ENCODE measurements at regions not wholly inside any gene's neighbourhood (a gene's known extent, or its start where the extent isn't known, plus 50 kb on each side); places are given as distances from the start of the nearest gene placed in this dataset.
"Not testable (repeated sequence)": the region's sequence is repeated elsewhere in the genome, so short reads cannot be mapped to it uniquely, and the experiment has no call there.

DNA sequence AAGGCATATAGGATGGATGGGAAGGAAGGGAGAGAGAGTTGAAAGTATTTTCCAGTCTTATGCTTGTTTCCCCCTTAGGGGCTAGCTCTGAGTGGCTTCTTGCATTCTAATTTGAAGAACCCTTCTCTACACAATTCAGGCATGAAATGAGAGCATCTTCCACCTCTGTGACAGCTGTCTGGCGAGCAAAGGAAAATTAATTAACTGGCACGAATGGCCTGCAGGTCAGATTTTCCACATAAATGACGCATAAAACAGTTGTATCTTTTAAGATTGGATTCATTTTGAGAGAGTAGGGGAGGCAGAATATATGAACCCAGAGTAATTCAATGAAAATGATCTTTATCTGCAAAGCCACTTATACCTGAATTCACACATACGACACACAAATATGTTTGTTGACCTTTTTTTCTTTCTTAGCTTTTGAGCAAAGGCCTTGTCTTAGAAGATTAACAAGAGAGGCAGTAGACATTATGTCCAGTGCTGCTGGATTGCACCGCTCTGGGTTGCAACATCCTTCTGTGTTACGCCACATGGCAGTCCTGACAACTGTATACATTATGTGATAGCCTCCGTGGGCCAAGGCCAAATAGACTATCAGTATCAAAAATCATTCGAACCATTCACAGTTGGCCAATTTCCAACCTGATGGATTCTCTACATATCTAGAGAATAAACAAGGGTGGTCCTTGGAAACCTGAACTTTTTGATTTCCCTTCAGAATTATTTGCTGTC lies 173.0 kb upstream of the GOT2 start:
- CTCF ChIA-PET: no interaction called here
- H3K36me3 Mint-ChIP-seq (ENCODE audit: low read depth): no peaks in the 10 kb centered on the region

DNA sequence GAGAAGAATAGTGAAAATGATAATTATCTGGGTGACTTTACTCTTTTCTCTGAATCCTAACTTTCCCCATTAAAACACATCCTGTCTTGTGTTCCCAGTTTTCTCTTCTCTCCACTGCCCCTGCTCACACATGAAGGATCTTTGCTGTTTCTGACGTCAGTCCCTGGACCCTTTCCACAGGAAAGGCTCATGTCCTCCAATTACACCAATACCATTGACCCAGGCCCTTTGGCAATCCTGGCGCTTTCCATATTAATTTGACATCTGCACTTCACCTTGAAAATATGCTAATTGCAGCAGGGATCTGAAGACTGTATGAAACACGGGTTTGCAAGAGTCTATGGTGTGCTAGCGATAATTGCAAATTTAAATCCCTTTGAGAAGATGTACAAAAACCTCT lies 170.2 kb upstream of the GOT2 start:
- Mint-ChIP-seq H3K9me3 (ENCODE audit: insufficient read depth) (peaks cover under 1% of the 10 kb centered on the region), H3K4me1 (ENCODE audit: low read depth) (no peaks in the 10 kb centered on the region), H3K27me3 (ENCODE audit: low read depth) (no peaks in the 10 kb centered on the region), H3K36me3 (ENCODE audit: low read depth) (no peaks in the 10 kb centered on the region), H3K27ac (no peak overlapping the region), H3K4me3 (no peak overlapping the region)
- ChIA-PET POLR2A (no interaction called here), CTCF (no interaction called here)
- DNase-seq (no peak), ATAC-seq (no peak)

More for the DNA sequence above, 173.0 kb upstream of the GOT2 start:
- H3K4me1 Mint-ChIP-seq (ENCODE audit: low read depth): no peaks in the 10 kb centered on the region
- POLR2A ChIA-PET: no interaction called here
- no peaks in the 10 kb centered on the region for H3K27me3 Mint-ChIP-seq (ENCODE audit: low read depth)
- no peak overlapping the region for H3K27ac Mint-ChIP-seq
- H3K4me3 Mint-ChIP-seq: no peak overlapping the region
- ATAC-seq (no peak), DNase-seq (no peak)
- H3K9me3 Mint-ChIP-seq (ENCODE audit: insufficient read depth): peaks cover 4% of the 10 kb centered on the region

DNA sequence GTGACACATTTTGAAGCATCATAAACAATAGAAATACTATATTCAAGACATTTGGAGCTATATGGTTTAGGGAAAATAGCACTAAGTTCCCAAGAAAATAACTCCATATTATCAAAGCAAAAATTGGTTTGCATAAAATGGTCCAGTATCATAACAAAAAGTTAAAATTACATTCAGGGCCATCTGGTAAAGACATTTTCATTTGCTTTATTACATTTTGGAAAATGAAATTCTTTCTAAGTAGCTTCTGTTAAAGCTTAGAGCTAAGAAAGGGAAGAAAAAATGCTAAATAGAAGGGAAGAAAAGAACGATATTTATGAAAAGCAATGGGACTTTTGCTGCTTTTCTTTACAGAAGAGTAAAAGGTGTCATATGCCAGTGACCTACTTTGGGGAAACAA lies 155.4 kb upstream of the GOT2 start:
- ChIA-PET CTCF (no interaction called here), POLR2A (no interaction called here)

DNA sequence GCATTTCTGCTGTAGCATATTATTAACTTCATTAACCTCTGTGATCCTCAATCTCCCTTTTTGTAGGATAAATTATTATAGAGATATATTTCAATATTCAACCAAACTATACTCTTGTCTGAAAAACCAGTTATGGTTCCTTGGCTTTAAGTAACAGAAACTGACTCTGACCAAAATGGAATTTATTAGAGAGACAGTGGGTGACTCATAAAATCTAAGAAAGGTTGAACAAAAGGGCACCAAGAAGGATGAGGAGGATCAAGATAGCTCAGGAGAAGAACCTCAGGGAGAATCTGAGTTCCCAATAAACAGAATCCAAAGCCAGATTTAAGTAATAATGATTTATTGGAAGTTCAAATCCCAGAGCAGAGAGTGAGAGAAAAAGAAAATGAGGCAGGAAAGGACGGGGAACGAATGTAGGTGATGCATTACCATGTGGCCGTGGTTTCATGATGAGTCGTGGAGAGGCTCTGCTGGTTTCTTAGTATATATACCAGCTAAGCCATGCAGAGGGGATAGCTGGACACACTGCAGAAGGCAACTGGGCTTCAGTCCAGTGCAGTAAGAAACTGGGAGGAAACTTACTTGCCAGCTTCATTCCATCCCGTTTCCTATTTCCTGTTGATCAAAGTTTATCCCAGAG lies 151.5 kb upstream of the GOT2 start:
- CTCF ChIA-PET: no interaction called here
- no peaks in the 10 kb centered on the region for H3K9me3 Mint-ChIP-seq (ENCODE audit: insufficient read depth)

More for the DNA sequence above, 155.4 kb upstream of the GOT2 start:
- H3K27ac Mint-ChIP-seq: no peak overlapping the region
- no peak overlapping the region for H3K4me3 Mint-ChIP-seq
- no peaks in the 10 kb centered on the region for H3K36me3 Mint-ChIP-seq (ENCODE audit: low read depth)
- no peak for DNase-seq
- H3K27me3 Mint-ChIP-seq (ENCODE audit: low read depth): no peaks in the 10 kb centered on the region
- no peaks in the 10 kb centered on the region for H3K4me1 Mint-ChIP-seq (ENCODE audit: low read depth)
- H3K9me3 Mint-ChIP-seq (ENCODE audit: insufficient read depth): no peaks in the 10 kb centered on the region
- ATAC-seq: no peak

DNA sequence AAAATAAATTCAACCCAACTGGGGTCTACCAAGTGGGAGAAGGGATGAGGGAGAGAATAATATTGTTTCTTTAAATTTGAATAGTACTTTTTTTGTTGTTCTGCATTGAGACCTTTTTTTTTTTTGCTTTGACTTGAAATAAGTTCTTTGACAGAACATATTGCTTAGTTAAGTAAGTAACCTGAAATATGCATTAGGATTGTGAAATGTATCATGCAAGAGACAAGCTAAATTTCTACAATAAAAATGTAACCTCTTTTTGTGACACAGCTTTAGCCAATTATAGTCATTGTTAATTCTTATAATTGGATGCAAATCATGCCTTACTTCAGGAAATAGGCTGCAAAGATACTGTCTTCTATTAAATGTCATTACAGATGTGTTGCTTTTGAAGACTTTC lies 150.0 kb upstream of the GOT2 start:
- no peak overlapping the region for H3K27ac Mint-ChIP-seq
- no peak overlapping the region for H3K4me3 Mint-ChIP-seq
- H3K9me3 Mint-ChIP-seq (ENCODE audit: insufficient read depth): no peaks in the 10 kb centered on the region
- no peaks in the 10 kb centered on the region for H3K4me1 Mint-ChIP-seq (ENCODE audit: low read depth)
- ATAC-seq (no peak), DNase-seq (no peak)
- POLR2A ChIA-PET: no interaction called here
- no peaks in the 10 kb centered on the region for H3K27me3 Mint-ChIP-seq (ENCODE audit: low read depth)
- CTCF ChIA-PET: no interaction called here
- H3K36me3 Mint-ChIP-seq (ENCODE audit: low read depth): no peaks in the 10 kb centered on the region

More for the DNA sequence above, 151.5 kb upstream of the GOT2 start:
- POLR2A ChIA-PET: no interaction called here
- no peak for ATAC-seq
- Mint-ChIP-seq H3K4me3 (no peak overlapping the region), H3K4me1 (ENCODE audit: low read depth) (no peaks in the 10 kb centered on the region), H3K36me3 (ENCODE audit: low read depth) (no peaks in the 10 kb centered on the region), H3K27ac (no peak overlapping the region), H3K27me3 (ENCODE audit: low read depth) (no peaks in the 10 kb centered on the region)
- no peak for DNase-seq

DNA sequence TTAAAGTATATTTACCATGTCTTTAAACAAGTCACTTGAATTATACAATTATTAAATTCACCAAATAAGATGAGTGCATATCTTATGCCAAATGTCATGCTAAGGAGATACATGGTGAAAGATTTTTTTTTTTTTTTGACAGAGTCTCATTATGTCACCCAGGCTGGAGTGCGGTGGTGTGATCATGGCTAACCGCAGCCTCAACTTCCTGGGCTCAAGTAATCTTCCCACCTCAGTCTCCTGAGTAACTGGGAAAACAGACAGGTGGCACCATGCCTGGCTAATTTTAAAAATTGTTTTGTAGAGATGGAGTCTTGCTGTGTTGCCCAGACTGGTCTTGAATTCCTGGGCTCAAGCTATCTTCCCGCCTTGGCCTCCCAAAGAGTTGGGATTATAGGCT lies 149.0 kb upstream of the GOT2 start:
- CTCF ChIA-PET: no interaction called here
- Mint-ChIP-seq H3K4me3 (no peak overlapping the region), H3K27ac (no peak overlapping the region)

DNA sequence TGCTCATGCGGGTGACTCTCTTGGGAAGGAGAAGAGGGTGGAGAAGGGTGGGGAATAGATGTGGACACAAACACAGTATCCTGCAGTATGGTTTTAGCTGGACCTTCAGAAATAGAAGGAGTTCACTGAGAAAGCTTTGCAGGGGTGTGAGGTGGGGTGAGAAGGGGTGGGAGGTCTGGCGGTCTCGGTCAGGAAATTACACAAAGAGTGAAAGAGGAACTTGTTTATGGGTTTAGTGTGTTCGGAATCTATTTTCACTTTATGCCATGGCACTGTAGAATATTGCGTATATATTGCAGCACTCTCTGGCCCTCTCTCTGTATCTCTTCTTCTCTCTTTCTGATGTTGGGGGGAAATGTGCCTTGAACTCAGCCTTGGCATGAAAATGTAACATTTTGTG lies 148.2 kb upstream of the GOT2 start:
- DNase-seq (no peak), ATAC-seq (no peak)
- Mint-ChIP-seq H3K36me3 (ENCODE audit: low read depth) (no peaks in the 10 kb centered on the region), H3K9me3 (ENCODE audit: insufficient read depth) (no peaks in the 10 kb centered on the region), H3K4me1 (ENCODE audit: low read depth) (no peaks in the 10 kb centered on the region), H3K4me3 (no peak overlapping the region), H3K27ac (no peak overlapping the region), H3K27me3 (ENCODE audit: low read depth) (no peaks in the 10 kb centered on the region)
- POLR2A ChIA-PET: no interaction called here
- CTCF ChIA-PET: no interaction called here

More for the DNA sequence above, 149.0 kb upstream of the GOT2 start:
- no peaks in the 10 kb centered on the region for H3K36me3 Mint-ChIP-seq (ENCODE audit: low read depth)
- ATAC-seq (no peak), DNase-seq (no peak)
- POLR2A ChIA-PET: no interaction called here
- H3K9me3 Mint-ChIP-seq (ENCODE audit: insufficient read depth): no peaks in the 10 kb centered on the region
- H3K4me1 Mint-ChIP-seq (ENCODE audit: low read depth): no peaks in the 10 kb centered on the region
- H3K27me3 Mint-ChIP-seq (ENCODE audit: low read depth): no peaks in the 10 kb centered on the region

DNA sequence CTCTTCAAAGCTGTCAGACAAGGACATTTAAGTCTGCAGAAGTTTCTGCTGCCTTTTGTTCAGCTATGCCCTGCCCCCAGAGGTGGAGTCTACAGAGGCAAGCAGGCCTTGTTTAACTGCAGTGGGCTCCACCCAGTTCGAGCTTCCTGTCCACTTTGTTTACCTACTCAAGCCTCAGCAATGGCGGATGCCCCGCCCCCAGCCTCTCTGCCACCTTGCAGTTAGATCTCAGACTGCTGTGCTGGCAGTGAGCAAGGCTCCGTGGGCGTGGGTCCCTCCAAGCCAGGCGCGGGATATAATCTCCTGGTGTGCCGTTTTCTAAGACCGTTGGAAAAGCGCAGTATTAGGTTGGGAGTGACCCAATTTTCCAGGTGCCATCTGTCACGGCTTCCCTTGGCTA lies 144.5 kb upstream of the GOT2 start:
- H3K9me3 Mint-ChIP-seq (ENCODE audit: insufficient read depth); H3K4me1 Mint-ChIP-seq (ENCODE audit: low read depth); H3K27me3 Mint-ChIP-seq (ENCODE audit: low read depth); H3K36me3 Mint-ChIP-seq (ENCODE audit: low read depth); POLR2A ChIA-PET; CTCF ChIA-PET; H3K27ac Mint-ChIP-seq; ATAC-seq; DNase-seq; H3K4me3 Mint-ChIP-seq: not testable (repeated sequence)

DNA sequence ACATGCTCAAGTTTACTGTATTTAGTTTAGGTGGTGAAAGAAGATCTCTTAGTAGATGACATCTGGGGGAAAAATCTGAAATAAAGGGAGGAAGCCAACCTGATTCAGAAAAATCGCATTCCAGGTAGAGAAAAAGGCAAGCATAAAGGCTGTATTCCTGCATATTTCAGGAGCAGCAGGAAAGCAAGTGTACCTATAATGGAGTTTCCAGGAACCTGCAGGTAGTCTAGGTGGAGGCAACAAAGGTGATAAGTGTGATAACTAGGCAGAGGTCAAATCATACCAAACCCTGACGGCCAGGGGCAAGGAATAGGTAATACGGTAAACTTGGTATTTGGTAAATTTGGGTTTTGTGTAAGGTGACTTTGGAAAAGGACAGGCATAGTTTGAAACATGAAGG lies 132.8 kb upstream of the GOT2 start:
- DNase-seq (no peak), ATAC-seq (no peak)
- Mint-ChIP-seq H3K36me3 (ENCODE audit: low read depth) (no peaks in the 10 kb centered on the region), H3K27me3 (ENCODE audit: low read depth) (no peaks in the 10 kb centered on the region), H3K4me1 (ENCODE audit: low read depth) (no peaks in the 10 kb centered on the region), H3K9me3 (ENCODE audit: insufficient read depth) (no peaks in the 10 kb centered on the region), H3K27ac (no peak overlapping the region), H3K4me3 (no peak overlapping the region)
- ChIA-PET CTCF (no interaction called here), POLR2A (no interaction called here)

DNA sequence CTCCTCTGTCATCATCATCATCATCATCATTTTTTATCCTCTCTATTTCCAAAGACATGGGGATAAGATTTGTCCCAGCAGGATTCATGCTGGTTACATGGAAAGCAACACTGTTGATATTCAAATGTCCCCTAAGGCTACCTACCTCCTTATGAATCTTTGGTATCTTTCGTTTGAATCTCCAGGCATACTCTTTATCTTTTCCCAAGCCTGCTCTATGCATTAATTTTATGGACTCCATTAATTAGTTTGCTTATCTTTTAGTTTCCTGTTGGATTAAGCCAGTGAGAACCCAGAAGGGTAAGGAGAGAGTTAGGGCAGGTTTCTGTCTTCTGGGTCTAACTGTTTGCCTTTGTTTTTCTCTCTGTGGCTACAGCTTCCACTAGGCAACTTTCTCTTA lies 129.6 kb upstream of the GOT2 start:
- ATAC-seq (no peak), DNase-seq (no peak)
- Mint-ChIP-seq H3K4me1 (ENCODE audit: low read depth) (no peaks in the 10 kb centered on the region), H3K27me3 (ENCODE audit: low read depth) (no peaks in the 10 kb centered on the region), H3K4me3 (no peak overlapping the region), H3K36me3 (ENCODE audit: low read depth) (no peaks in the 10 kb centered on the region), H3K9me3 (ENCODE audit: insufficient read depth) (no peaks in the 10 kb centered on the region), H3K27ac (no peak overlapping the region)
- ChIA-PET CTCF (no interaction called here), POLR2A (no interaction called here)

DNA sequence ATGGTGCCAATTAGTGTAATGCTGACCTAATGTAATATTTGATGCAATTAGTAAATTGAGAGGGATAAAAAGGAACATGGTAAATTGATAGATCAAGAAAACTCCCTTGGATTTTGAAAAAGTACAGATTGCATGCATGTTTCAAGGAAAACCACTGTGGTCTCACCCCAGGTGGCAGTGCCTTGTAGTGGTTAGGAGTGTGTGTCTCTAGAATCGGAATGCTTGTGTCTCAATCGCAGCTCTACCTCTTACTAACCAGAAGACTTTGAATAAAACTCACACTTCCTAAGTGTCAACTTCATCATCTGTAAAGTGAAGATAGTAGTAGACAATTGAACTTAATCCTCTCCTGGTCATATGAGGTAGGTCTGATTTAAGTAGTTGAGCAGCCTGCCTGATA lies 128.9 kb upstream of the GOT2 start:
- Mint-ChIP-seq H3K36me3 (ENCODE audit: low read depth) (no peaks in the 10 kb centered on the region), H3K27me3 (ENCODE audit: low read depth) (no peaks in the 10 kb centered on the region), H3K9me3 (ENCODE audit: insufficient read depth) (no peaks in the 10 kb centered on the region), H3K27ac (no peak overlapping the region), H3K4me1 (ENCODE audit: low read depth) (no peaks in the 10 kb centered on the region), H3K4me3 (no peak overlapping the region)
- POLR2A ChIA-PET: no interaction called here
- no peak for ATAC-seq
- no peak for DNase-seq
- CTCF ChIA-PET: interaction anchor here (0.8 kb wide), 1 partner anchor 780 kb away, joined by 3 read pairs; no protein-coding TSS in a partner anchor

DNA sequence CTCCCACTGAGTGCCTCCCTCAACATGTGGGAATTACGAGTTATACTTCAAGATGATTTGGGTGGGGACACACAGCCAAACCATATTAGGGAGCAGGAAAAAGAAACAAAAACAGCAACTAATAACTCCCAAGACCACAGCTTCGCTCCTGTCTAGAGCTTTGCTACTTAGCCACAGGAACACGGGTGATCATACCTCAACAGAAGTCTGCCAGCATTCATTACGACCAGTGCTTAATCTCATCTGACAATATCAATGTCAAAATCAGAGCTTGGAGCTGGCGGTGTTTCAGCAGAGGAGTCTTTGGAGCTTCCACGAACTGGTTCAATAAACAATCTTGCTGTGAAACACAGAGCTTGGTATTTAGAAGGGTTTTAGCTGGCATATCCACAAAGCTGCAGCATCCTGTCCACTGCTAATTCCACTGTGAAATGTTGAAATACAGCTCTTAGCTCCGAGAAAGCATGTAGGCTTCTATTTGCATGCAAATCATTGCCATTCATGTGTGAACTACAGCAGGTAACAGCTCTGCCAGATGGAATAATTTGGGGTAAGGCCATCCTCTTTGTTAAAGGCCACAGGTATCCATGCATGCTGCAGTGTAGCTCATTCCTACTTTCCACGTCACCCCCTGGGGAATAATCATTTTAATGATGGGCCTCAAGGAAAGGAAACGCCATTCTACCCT lies 128.4 kb upstream of the GOT2 start:
- POLR2A ChIA-PET: no interaction called here
- Mint-ChIP-seq H3K27me3 (ENCODE audit: low read depth) (no peaks in the 10 kb centered on the region), H3K9me3 (ENCODE audit: insufficient read depth) (no peaks in the 10 kb centered on the region), H3K4me1 (ENCODE audit: low read depth) (no peaks in the 10 kb centered on the region), H3K27ac (no peak overlapping the region), H3K4me3 (no peak overlapping the region), H3K36me3 (ENCODE audit: low read depth) (no peaks in the 10 kb centered on the region)
- DNase-seq: no peak
- ATAC-seq: no peak
- CTCF ChIA-PET: interaction anchor here (0.8 kb wide), 1 partner anchor 781 kb away, joined by 3 read pairs; no protein-coding TSS in a partner anchor
